ENCODE measurements at regions not wholly inside any gene's neighbourhood (a gene's known extent, or its start where the extent isn't known, plus 50 kb on each side); places are given as distances from the start of the nearest gene placed in this dataset.

DNA sequence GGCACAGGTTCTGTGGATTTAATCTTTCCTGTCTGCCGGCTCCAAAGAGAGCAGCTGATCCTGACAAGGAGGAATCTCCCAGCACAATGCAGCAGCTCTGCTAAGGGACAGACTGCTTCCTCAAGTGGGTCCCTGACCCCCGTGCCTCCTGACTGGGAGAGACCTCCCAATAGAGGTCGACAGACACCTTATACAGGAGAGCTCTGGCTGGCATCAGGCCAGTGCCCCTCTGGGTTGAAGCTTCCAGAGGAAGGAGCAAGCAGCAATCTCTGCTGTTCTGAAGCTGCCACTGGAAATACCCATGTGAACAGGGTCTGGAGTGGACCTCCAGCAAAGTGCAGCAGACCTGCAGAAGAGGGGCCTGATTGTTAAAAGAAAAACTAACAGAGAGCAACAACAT lies 630.2 kb upstream of the FTMT start:
- no peak for DNase-seq

DNA sequence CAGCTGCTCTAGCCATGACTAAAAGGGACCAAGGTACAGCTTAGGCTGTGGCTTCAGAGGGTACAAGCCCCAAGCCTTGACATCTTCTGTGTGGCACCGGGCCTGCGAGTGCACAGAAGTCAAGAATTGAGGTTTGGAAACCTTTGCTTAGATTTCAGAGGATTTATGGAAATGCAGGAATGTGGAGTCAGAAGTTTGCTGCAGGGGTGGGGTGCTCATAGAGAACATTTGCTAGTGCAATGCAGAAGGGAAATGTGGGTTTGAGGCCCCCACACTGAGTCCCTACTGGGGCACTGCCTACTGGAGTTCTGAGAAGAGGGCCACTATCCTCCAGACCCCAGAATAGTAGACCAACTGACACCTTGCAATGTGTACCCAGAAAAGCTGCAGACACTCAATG lies 624.9 kb upstream of the FTMT start:
- DNase-seq, result no peak

DNA sequence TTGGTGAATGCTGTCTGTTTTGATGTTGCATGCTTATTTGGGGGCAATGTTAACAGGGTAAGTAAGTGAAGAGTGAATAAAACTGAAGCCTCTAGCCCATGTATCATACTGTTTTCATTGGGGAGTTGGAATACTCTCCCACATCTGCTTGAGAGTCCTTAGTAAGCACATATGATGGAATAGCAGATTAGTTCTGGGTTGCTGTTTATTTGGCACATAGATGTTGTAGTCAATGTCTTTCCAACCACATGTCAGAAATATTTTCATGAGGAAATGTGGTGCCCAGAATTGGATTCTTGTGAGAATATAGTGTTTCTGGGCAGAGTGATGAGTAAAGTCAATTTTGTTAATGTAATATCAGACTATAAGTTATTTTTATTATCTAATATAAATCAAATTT lies 611.7 kb upstream of the FTMT start:
- no peak for DNase-seq

DNA sequence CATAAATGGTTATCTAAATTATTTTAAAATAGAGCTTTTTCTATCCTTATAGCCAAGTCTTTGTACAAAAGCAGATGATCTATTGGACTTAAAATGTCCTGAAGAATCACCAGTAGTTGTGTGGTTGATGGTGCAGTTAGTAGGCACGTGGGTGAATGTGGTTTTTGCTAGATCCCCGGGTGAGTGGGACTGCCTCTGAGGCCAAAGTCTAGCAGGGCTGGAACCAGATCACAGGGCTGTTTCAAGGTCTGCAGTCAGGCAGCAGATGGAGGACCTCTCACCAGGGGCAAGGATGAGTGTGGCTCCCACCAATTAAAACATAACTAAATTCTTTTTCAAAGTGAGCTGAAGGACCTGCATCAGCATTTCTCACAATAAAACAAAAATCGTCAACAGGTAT lies 604.7 kb upstream of the FTMT start:
- no peak for DNase-seq

DNA sequence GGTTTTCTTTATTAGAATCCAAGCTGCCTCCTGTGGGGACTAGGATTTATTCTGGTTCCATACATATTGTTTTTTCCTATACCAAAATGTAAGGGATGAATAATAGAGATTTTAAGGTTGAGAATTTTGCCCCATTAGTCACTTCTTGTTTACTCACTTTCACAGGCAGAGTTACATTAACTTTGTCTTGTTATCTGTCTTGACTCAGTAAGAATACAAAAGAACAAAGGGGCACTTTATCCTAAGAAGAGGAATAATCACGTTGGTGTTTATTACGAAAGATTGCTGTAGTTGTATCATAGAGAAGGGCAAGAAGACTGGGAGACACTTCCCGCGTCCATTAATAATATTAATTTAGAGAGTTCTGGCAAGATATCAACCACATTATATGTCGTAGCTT lies 599.7 kb upstream of the FTMT start:
- DNase-seq, result no peak

DNA sequence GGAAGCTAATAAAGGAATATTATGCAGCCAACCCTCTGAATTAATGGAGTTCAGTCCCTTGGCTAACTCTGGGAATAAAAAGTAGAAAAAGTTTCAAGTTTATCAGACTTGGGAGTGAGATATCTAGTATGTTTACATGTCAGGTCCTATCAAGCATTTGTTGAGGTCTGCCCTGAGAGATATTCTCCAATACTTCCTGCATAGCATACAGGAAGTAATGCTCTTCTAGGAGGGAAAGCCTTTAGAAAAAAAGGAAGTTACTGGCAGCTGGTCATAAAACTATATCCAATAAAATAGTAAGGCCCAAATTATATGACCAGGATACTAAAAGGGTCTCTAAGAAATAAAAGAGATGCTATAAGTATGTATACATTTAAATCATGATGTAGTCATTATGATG lies 594.1 kb upstream of the FTMT start:
- DNase-seq, result no peak

DNA sequence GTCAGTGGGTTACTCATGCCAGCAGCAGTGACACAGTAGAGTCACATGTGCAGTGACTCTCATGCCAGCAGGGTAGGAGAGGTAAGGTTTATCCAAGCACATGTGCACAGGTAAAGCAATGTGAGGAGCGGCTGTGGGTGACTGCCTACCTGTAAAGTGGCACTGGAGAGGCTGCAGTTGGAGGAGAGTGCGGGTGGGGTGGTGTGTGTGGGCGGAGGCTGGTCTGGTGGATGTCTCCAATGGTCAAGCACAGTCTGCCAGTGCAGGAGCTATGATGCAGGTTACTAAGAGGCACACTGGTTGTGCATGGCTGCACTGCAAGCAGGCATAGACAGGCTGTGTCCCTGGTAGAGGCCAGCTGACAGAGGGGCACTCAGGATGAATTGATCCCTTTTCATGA lies 588.2 kb upstream of the FTMT start:
- DNase-seq, result no peak

DNA sequence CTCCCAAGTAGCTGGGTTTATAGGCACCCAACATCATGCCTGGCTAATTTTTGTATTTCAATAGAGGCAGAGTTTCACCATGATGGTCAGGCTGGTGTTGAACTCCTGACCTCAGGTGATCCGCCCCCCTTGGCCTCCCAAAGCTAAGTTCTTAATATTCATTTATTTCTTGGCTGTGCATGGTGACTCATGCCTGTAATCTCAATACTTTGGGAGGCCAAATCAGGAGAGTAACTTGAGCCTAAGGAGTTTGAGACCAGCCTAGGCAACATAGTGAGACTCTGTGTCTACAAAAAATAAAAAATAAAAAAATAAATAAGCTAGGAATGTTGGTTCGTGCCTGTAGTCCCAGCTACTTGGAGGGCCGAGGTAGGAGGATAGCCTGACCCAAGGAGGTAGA lies 587.1 kb upstream of the FTMT start:
- DNase-seq, result no peak

DNA sequence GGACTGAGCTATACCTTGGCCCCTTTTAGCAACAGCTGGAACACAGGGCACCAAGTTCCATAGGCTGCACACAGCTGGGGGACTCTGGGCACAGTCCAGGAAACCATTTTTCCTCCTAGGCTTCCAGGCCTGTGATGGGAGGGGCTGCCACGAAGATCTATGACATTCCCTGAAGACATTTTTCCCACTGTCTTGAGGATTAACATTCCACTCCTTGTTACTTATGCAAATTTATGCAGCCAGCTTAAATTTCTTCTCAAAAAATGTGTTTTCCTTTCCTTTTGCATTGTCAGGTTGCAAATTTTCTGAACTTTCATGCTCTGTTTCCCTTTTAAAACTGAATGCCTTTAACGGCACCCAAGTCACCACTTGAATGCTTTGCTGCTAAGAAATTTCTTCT lies 580.1 kb upstream of the FTMT start:
- no peak for DNase-seq

DNA sequence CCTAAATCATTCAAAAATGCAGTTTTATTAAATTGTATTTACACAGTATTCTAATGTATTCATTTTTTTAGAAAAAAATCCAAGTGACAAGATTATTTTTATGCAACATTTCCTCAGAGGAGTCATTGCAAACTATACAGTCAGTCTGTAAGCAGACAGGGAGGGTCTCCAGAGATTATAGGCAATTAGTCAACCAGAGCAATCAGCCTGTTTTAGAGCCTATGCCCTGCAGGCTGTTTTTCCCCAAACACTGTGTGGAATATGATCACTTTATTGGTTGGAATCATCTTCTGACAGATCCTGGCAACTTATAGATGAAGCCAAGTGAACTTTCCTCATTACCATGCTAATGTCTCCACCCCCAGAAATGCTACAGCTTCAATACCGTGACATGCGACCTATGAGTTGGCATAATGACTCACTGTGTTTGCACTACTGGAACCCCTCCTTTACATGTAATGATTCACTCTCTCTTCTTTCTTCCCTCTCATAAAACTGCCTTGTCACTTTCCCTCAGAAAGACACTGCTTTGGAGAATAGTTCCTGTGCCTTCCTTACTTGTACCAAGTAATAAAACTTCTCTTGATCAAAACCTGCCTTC lies 577.7 kb upstream of the FTMT start:
- no peak for DNase-seq

DNA sequence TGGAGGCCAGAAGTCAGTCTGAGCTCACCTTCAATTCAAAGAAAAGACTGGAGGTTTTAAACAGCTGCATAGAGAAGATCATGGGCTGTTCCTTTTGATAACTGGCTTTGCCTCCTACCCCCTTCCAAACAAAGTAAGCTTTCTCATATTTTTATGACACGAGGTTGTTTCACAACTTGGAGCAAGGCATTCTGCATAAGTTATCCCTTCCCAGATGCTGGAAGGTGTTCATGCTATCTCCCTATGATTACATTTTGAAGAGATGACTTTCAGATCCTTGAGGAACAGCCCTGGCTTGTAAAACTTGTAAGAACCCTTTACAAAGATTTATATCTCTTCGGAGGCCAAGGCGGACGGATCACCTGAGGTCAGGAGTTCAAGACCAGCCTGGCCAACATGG lies 571.9 kb upstream of the FTMT start:
- DNase-seq, result no peak

DNA sequence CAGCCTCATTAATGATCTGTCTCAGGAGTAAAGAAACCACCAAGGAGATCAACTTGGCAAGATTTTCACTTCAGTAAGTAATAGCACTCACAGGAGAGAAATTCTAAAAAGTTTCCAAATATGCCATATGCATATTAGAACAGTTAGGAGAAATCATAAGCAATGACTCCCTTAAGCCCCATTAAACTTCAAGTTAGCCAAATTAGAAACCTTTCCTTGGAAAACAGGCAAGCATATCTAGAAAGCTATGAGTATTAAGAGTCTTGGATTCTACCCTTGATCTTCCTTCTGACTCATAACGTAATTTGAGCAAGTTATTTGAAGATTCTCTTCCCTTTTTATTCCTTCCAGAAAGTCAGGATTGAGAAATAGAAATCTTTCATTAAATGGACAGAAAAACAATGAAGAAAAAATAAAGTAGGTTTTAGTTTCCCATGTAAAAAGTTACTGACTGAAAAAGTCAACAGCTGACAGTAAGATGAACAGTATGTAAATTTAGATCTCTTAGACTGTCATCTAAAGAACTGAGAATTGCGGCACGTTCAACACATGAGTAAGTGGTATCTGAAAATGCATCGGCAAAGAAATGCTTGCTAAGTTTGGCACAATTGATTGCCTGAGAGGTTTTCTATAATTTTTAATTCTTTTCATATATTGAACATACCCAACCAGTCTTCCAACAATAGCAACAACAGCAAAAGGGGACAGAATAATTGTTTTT lies 565.7 kb upstream of the FTMT start:
- no peak for DNase-seq

DNA sequence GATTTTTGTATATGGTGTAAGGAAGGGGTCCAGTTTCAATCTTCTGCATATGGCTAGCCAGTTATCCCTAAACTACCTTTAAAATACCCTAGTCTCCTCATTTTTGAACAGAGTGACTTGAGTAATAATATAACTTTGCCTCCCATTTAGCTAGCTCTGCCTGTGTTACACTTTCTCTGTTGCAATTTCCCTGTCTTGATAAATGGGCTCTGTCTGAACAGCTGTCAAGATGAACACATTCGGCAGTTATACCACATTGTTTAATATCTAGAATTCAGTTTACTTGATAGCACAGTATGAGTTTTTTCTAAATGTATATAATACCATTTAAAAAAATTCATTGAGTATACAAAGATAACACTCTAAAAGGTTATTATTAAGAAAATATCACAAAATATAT lies 562.9 kb upstream of the FTMT start:
- no peak for DNase-seq

DNA sequence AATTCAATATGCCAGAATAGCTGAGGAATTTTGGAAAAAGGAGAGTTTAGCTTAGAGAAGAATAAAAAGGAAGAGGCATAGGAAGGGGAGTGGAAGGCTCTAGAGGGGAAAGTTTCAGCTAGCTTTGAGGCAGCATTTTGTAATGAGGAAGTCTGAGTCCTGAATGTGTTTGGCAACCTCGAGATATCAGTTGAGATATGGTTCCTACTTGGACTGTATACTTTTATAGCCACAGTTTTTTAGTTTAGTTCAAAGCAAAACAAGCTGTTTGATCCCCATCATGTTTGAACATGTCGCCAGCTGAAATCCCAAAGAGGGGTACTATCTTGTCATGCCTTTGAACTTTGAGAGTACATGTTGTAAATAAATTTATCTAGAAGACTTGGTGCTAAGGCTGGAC lies 559.0 kb upstream of the FTMT start:
- DNase-seq, result no peak

DNA sequence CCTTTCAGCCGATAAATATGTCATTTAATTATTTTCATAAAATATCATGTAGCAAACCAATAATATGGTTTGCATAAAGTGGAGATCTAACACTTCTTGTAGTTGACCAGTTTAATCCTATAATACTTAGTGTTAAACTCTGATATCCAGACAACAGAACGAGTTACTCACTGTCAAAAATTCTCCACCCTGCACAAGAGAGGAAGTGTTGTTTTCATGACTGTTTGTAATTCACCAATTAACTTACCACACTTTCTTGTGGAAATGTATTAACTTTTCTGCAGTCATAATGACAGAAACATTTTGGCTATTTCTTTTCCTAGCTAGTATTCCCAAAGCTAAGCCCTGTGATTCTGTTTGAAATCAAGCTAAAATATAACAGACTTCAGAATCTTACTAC lies 555.3 kb upstream of the FTMT start:
- DNase-seq, result no peak

DNA sequence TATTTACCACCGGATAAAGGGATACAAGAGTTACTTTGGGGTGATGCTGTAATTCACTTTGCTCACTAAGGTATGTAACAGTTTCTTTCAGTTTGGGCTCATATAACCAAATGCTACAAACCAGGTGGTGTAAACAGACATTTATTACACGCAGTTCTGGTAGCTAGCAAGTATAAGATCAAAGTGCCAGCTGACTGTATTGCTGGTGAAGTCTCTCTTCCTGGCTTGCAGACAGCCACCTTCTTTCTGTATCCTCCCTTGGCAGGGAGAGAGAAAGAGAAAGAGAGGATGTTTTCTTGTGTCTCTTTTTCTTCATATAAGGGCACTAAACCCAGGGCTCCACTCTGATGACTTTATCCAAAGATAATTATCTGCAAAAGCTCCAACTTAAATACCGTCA lies 552.5 kb upstream of the FTMT start:
- no peak for DNase-seq

DNA sequence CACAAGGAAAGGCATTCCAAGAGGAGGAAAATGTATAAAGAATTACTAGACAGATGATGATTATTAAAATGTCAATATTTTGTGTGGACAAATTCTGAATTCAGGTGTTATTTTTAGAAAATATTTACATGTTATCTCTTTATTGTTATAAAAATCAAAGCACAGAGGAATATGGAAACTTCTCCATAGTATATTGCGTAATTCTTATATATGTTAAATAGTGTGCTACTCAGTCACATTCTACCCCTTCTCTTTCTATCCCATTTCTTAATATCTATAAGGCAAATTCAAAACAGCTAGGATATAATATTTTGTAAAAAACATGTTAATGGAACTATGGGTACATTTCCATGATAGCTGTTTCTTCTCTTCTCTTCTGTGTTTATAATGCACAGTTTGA lies 546.8 kb upstream of the FTMT start:
- DNase-seq, result no peak

DNA sequence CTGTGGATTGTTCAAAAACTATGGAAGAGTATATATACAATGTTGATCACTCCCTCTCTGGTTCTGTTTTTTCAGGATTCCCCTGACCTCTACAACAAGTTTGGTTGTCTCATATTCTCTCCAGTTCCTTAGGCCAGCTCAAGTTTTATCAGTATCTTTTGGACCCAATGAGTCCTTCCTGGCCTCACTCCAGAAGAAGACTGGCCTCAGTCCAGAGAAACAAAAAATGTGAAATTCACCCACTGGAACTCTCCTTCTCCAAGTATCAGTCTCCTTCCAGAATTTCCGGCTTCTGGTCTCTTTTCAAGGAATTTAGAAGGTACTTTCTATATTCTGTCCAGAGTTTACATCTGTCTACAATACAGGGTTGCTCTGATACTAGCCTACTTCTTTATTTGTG lies 537.8 kb upstream of the FTMT start:
- no peak for DNase-seq

DNA sequence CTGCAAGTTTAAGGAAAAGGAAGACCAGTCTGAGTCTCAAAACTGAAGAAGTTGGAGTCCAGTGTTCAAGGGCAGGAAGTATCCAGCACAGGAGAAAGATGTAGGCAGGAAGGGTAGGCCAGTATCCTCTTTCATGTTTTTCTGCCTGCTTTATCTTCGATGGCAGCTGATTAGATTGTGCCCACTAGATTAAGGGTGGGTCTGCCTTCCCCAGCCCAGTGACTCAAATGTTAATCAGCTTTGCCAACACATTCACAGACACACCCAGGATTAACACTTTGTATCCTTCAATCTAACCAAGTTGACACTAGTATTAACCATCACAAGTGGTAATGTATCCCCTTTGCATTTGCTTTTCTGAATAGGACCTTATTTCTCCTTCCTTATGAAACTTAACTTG lies 535.9 kb upstream of the FTMT start:
- DNase-seq, result no peak

DNA sequence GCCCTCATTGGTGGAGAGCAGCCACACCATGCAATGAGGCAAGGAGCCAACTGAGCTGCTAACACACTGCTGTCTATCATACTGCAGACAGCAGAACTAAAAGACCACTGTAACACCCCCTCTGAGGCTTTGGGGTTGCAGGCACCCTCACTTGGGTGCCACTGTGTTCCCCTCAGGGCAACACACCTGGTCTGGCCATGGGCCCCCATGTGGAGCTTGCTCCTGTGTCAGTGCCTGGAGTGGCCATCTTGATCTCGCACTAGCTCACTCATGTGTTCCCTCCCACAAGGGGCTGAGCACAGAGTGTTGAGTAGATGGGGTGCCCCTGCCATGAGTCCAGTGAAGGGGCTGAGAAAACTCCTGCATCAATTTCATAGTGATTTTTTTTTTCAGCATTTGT lies 532.4 kb upstream of the FTMT start:
- DNase-seq, result no peak

DNA sequence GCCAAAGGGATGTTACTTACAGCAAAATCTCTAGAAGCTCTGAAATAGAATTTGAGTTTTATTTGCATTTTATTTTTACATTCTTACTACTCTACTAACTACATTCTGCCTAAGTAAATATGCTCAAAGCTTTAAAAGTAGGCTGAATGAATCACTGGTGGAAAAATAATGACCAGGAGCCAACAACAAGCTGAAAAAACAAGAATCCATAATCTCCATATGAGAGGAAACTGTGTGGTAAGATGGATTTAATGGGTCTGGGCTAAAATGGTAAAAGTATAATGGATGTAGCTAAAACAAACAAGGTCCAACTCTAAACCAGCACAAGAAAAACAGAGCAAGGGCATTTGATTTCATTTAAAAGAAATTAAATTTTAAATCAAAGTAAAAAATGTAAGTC lies 525.8 kb upstream of the FTMT start:
- no peak for DNase-seq

DNA sequence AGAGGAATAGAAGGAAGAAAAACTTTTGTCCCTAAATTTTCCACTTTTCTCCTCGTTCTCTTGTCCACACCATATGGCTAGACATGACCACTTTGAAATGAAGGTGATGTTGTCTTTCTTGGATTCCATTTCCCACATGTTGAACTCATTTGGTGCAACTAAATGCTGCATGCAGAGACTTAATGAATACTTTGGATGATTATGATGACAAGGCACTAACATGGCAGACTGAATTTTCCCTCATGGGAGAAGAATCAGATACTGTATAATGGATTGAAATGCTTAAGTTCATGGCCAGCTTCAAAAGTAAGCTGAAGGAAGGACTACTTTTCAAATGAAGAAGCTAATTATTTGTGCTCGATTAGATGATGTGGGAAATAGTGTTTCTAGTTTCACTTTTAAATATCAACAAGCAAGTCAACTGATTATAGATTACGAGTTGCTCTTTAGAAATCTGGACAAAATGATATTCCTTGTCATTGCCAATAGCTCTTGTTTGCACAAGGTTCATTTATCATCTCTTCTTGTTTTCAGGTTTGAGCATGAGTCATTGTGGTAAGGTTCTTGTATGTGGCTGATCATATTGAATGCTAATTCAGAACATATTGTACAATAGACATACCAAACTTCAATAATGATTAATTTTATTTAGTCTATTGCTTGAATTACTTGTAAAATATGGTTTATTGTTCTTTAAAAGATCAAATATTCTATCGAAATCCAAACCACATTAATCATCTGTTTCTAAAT lies 501.3 kb upstream of the FTMT start:
- no peak for DNase-seq

DNA sequence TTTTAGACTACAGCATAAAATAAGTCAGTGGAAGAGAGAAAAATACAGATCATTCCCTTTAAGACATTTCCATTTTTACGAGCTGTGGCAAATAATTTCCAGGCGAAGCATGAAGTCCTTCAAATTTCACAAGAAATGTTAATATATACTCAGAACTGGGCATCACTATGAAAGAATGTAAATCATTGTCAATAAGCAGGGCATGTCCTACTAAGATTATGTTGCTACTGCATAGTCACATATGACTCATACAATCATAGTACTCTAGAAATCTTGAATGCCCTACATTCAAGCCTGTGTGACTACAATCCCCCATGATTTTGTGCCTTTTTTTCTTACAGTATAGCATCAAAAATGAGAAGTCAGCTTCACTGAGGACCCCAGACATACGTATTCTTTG lies 485.2 kb upstream of the FTMT start:
- DNase-seq, result no peak

DNA sequence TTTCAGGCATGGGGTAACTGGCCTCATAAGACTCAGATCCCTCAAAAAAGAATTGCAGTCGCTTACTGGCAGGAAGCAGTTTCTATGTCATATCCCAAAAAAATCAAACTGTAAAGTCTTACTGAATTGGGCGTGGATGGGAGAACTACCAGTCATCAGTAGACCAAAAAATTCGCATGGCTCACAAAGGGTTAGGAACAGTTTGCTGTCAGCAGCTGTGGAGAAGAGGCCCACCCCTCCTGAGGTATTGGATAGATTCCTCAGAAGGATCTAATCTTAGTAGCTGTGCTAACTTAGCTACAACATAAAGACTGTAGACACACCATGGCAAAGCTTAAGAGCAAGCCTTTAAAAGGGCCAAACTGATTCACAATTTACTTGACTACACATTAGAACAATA lies 478.3 kb upstream of the FTMT start:
- DNase-seq, result no peak

DNA sequence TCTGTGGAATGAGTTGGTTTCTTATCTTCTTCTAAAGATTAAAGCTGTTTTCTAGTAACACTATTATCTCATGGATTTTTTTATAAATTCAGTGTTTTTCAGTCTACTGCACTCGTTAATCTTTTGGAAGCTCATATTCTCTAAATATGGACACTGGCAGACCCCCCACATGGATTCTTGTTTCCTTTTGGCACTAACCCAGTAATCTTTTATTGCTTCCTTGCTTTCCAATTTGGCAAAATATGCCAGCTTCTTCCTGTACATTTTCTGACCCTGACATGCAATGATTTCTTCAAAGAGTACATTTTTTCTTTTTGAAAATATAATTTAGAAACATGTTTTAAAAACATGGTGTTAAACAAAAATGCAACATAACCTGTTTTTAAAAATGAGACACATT lies 474.2 kb upstream of the FTMT start:
- no peak for DNase-seq
